Muscle of leg (tissue), 3 donors: ENCODE measurements at regions not wholly inside any gene's neighbourhood (a gene's known extent, or its start where the extent isn't known, plus 50 kb on each side); places are given as distances from the start of the nearest gene placed in this dataset.

Source experiments
- DNase-seq: peaks from one replicate; pipeline ENCODE4 v3.0.0; 2013
- H3K27ac ChIP-seq: one replicate; pipeline ENCODE4 v1.5.1; 2013; ENCODE audit warnings: mild to moderate bottlenecking, low read length, control low read depth
- H3K27me3 ChIP-seq: one replicate; pipeline ENCODE4 v1.6.1; 2013; ENCODE audit warnings: low read length; ENCODE audit not compliant: control insufficient read depth, insufficient read depth
- H3K36me3 ChIP-seq: one replicate; pipeline ENCODE4 v1.6.1; 2013; ENCODE audit warnings: low read length; ENCODE audit not compliant: control insufficient read depth, insufficient read depth
- H3K4me1 ChIP-seq: one replicate; pipeline ENCODE4 v1.6.1; 2013; ENCODE audit warnings: low read length; ENCODE audit not compliant: control insufficient read depth, insufficient read depth
- H3K4me3 ChIP-seq: one replicate; pipeline ENCODE4 v1.5.1; 2013; ENCODE audit warnings: low read length, control low read depth
- H3K9me3 ChIP-seq: replicated peaks from 2 replicates; pipeline ENCODE4 v1.6.1; 2013; ENCODE audit warnings: low read depth, low read length; ENCODE audit not compliant: control insufficient read depth
- WGBS: methylation state at CpG from one replicate; pipeline ENCODE4 v1.1.5; 2013; ENCODE audit warnings: missing lambda C conversion rate; ENCODE audit not compliant: insufficient coverage; 5-methylcytosine and 5-hydroxymethylcytosine counted together

- no peaks in the 10 kb centered on the region for H3K9me3 ChIP-seq
- no peak for DNase-seq
- H3K27ac ChIP-seq = no peak overlapping the region
- H3K27me3 ChIP-seq = peaks cover 8% of the 10 kb centered on the region
- 60% methylated on average over 1 of the region's 3 CpGs for WGBS
- H3K36me3 ChIP-seq = no peaks in the 10 kb centered on the region
- H3K4me1 ChIP-seq = no peaks in the 10 kb centered on the region
- no peak overlapping the region for H3K4me3 ChIP-seq
These were observed 60.5 kb upstream of the NLK start for GRCh38 chr17:27981978-27982377.

- Histone ChIP-seq H3K4me3 (no peak overlapping the region), H3K27me3 (peaks cover 11% of the 10 kb centered on the region), H3K27ac (no peak overlapping the region), H3K36me3 (no peaks in the 10 kb centered on the region), H3K9me3 (no peaks in the 10 kb centered on the region), H3K4me1 (no peaks in the 10 kb centered on the region)
- DNase-seq = no peak
- 67% methylated on average over 2 of the region's 2 CpGs for WGBS
These were observed 59.8 kb upstream of the NLK start for GRCh38 chr17:27982688-27983087.

GRCh38 chr17:27983853-27984252 lies 58.6 kb upstream of the NLK start:
- Histone ChIP-seq H3K27me3 (peaks cover 11% of the 10 kb centered on the region), H3K4me1 (no peaks in the 10 kb centered on the region), H3K4me3 (no peak overlapping the region), H3K9me3 (no peaks in the 10 kb centered on the region), H3K36me3 (no peaks in the 10 kb centered on the region), H3K27ac (no peak overlapping the region)
- DNase-seq = no peak
- no CpG with 5 or more reads among the region's 1 CpG for WGBS

- Histone ChIP-seq H3K9me3 (no peaks in the 10 kb centered on the region), H3K4me3 (no peak overlapping the region), H3K27ac (peak overlapping the region; percentile 47), H3K27me3 (peaks cover 11% of the 10 kb centered on the region), H3K4me1 (no peaks in the 10 kb centered on the region), H3K36me3 (no peaks in the 10 kb centered on the region)
- WGBS = no CpG with 5 or more reads among the region's 7 CpGs
- no peak for DNase-seq
These were observed 58.1 kb upstream of the NLK start for GRCh38 chr17:27984404-27984803.

GRCh38 chr17:27984816-27985215 lies 57.7 kb upstream of the NLK start:
- H3K4me3 ChIP-seq = no peak overlapping the region
- peaks cover 11% of the 10 kb centered on the region for H3K27me3 ChIP-seq
- H3K36me3 ChIP-seq = no peaks in the 10 kb centered on the region
- no peaks in the 10 kb centered on the region for H3K9me3 ChIP-seq
- no peaks in the 10 kb centered on the region for H3K4me1 ChIP-seq
- peak overlapping the region; percentile 47 for H3K27ac ChIP-seq
- 31% methylated on average over 5 of the region's 6 CpGs for WGBS
- peak; percentile 16 for DNase-seq

GRCh38 chr17:27985306-27985705 lies 57.2 kb upstream of the NLK start:
- Histone ChIP-seq H3K27me3 (peaks cover 11% of the 10 kb centered on the region), H3K27ac (peak overlapping the region; percentile 47), H3K36me3 (no peaks in the 10 kb centered on the region), H3K4me1 (no peaks in the 10 kb centered on the region), H3K4me3 (no peak overlapping the region), H3K9me3 (no peaks in the 10 kb centered on the region)
- WGBS = no CpG with 5 or more reads among the region's 7 CpGs
- DNase-seq = peak; percentile 16

GRCh38 chr17:27985736-27986399 lies 56.6 kb upstream of the NLK start:
- Histone ChIP-seq H3K4me3 (no peak overlapping the region), H3K27ac (peak overlapping the region; percentile 20)
- 67% methylated on average over 1 of the region's 3 CpGs for WGBS

GRCh38 chr17:27986805-27987684 lies 55.4 kb upstream of the NLK start:
- no peaks in the 10 kb centered on the region for H3K36me3 ChIP-seq
- no peak overlapping the region for H3K27ac ChIP-seq
- H3K9me3 ChIP-seq = no peaks in the 10 kb centered on the region
- DNase-seq = peak; percentile 4
- peaks cover 11% of the 10 kb centered on the region for H3K27me3 ChIP-seq
- no peaks in the 10 kb centered on the region for H3K4me1 ChIP-seq
- 82% methylated on average over 5 of the region's 9 CpGs for WGBS
- H3K4me3 ChIP-seq = no peak overlapping the region

More at GRCh38 chr17:27985736-27986399, 56.6 kb upstream of the NLK start:
- Histone ChIP-seq H3K4me1 (no peaks in the 10 kb centered on the region), H3K36me3 (no peaks in the 10 kb centered on the region), H3K9me3 (no peaks in the 10 kb centered on the region), H3K27me3 (peaks cover 11% of the 10 kb centered on the region)
- DNase-seq = no peak

- 64% methylated on average over 3 of the region's 3 CpGs for WGBS
- H3K27me3 ChIP-seq = peaks cover 11% of the 10 kb centered on the region
- H3K36me3 ChIP-seq = no peaks in the 10 kb centered on the region
- H3K9me3 ChIP-seq = no peaks in the 10 kb centered on the region
- DNase-seq = no peak
- no peak overlapping the region for H3K4me3 ChIP-seq
- H3K27ac ChIP-seq = no peak overlapping the region
- H3K4me1 ChIP-seq = no peaks in the 10 kb centered on the region
These were observed 53.4 kb upstream of the NLK start for GRCh38 chr17:27989046-27989445.

GRCh38 chr17:27990100-27990499 lies 52.4 kb upstream of the NLK start:
- Histone ChIP-seq H3K27ac (no peak overlapping the region), H3K4me1 (no peaks in the 10 kb centered on the region), H3K4me3 (no peak overlapping the region), H3K36me3 (no peaks in the 10 kb centered on the region), H3K9me3 (no peaks in the 10 kb centered on the region), H3K27me3 (peaks cover 5% of the 10 kb centered on the region)
- DNase-seq = no peak
- 100% methylated on average over 1 of the region's 2 CpGs for WGBS
